Kasumi-1 (cell line): ENCODE measurements at regions not wholly inside any gene's neighbourhood (a gene's known extent, or its start where the extent isn't known, plus 50 kb on each side); places are given as distances from the start of the nearest gene placed in this dataset.

ENCODE experiments used
- DNase-seq, 2 experiments: peaks; one replicate each; lab custom pipeline; 2025; lab: John Stamatoyannopoulos, UW

DNA sequence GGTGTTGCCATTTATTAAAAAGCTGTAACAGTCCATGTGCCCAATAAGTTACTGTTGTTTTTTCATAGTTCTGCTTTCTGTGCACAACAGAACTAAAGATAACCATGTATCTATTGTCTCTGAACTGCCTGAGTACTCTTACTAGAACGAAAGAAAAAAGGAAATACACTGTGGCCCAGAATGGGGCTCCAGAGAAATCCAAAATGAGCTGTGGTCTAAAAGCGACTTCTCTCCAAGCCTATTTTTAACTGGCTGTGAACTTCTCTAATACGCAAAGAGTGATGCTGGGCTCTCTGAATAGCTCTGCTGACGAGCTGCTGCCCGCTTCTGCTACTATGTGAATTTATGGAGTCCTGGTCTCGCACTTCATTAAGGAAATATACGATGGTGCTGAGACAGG lies 56.2 kb upstream of the LPP start:
- DNase-seq, result peak; percentile 54 to 67

DNA sequence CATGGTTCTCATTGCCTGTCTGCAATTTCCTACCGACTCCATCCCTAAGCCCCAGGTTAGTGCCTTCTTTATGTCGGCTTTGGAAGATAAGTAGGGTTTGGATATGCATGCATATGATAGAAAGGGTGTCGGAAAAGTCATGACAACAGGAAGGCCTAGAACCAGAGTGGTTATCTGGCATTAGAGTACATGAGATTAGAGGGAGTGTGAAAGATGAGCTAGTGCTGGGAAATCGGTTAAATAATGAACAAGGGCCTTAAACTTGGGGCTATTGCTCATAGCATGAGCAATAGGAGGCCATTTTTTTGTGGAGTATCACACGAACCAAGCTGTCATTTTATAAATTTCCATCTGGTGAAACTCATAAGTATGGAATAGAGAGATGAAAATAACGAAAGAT lies 54.0 kb upstream of the LPP start:
- DNase-seq, result no peak

DNA sequence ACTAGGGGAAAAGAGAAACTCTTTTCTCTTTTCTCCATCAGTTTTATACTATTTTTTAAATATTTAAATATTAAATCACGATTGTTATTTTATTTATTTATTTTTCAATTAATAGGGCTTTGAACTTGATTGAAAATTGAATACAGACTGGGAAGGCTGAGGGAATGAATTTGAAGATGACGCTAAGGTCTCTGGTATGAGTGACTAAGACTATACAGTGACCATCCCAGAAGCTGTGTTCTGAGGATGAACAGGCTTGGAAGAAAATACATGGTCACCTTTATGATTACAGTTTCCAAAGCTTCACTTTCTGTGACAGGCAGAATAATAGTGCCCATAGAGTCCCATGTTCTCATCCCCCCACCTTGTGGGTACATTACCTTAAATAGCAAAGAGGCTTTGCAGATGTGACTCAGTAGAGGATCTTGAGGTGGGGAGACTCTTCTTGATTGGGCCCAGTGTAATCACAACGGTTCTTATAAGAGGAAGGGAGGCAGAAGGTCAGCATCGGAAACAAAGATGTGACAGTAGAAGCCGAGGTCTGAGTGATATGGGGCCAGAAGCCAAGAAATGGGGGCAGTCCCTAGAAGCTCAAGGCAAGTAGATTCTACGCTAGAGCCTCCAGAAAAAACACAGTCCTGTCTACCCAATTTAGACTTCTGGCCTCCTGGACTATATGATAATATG lies 51.0 kb upstream of the LPP start:
- DNase-seq, result no peak

DNA sequence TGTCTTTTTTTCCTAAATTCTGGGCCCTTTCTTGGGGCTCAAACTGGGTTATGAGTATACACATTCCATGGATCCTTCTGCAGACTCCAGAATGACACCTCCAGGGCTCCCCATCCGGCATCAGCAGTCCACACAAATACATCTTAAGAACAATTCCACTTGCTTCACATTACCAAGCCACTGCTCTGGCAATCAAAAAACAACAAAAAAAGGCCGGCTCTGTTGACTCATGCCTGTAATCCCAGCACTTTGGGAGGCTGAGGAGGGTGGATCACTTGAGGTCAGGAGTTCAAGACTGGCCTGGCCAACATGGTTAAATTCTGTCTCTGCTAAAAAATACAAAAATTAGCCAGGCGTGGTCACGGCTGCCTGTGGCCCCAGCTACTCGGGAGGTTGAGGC lies 49.9 kb upstream of the LPP start:
- no peak for DNase-seq
